ENCODE measurements at regions not wholly inside any gene's neighbourhood (a gene's known extent, or its start where the extent isn't known, plus 50 kb on each side); places are given as distances from the start of the nearest gene placed in this dataset.

- H3K4me1 ChIP-seq (ENCODE audit: control insufficient read depth in 5 of 5, insufficient read depth in 5 of 5, low read length in 5 of 5), result no peaks in the 10 kb centered on the region
- no peak overlapping the region for H3K27ac ChIP-seq (ENCODE audit: low read depth, low read length)
- no peak overlapping the region for H3K4me3 ChIP-seq (ENCODE audit: low read depth in 1 of 5, low read length in 5 of 5)
- H3K27me3 ChIP-seq (ENCODE audit: control insufficient read depth in 5 of 5, insufficient read depth in 4 of 5, low read length in 5 of 5), result no peaks in the 10 kb centered on the region
- H3K9me3 ChIP-seq (ENCODE audit: control insufficient read depth in 5 of 5, low read length in 5 of 5), result peaks cover 0 to 3% (median 0%) of the 10 kb centered on the region in 5 donors
- H3K9ac ChIP-seq (ENCODE audit: low read length in 5 of 5), result no peak overlapping the region
- H3K36me3 ChIP-seq (ENCODE audit: control insufficient read depth in 5 of 5, insufficient read depth in 5 of 5, low read length in 5 of 5), result no peaks in the 10 kb centered on the region
Measured at GRCh38 chr4:142925161-142925560, 79.1 kb upstream of the INPP4B start.

- no peak overlapping the region for H3K9ac ChIP-seq (ENCODE audit: low read length in 5 of 5)
- peaks cover 0 to under 1% (median 0%) of the 10 kb centered on the region in 5 donors for H3K9me3 ChIP-seq (ENCODE audit: control insufficient read depth in 5 of 5, low read length in 5 of 5)
- H3K27ac ChIP-seq (ENCODE audit: low read depth, low read length), result no peak overlapping the region
Measured at GRCh38 chr4:142927721-142928120, 81.6 kb upstream of the INPP4B start.

GRCh38 chr4:142929526-142929925 lies 83.4 kb upstream of the INPP4B start:
- Histone ChIP-seq H3K9ac (ENCODE audit: low read length in 5 of 5) (no peak overlapping the region), H3K36me3 (ENCODE audit: control insufficient read depth in 5 of 5, insufficient read depth in 5 of 5, low read length in 5 of 5) (no peaks in the 10 kb centered on the region), H3K27me3 (ENCODE audit: control insufficient read depth in 5 of 5, insufficient read depth in 4 of 5, low read length in 5 of 5) (no peaks in the 10 kb centered on the region), H3K4me3 (ENCODE audit: low read depth in 1 of 5, low read length in 5 of 5) (no peak overlapping the region), H3K9me3 (ENCODE audit: control insufficient read depth in 5 of 5, low read length in 5 of 5) (no peaks in the 10 kb centered on the region), H3K27ac (ENCODE audit: low read depth, low read length) (no peak overlapping the region), H3K4me1 (ENCODE audit: control insufficient read depth in 5 of 5, insufficient read depth in 5 of 5, low read length in 5 of 5) (no peaks in the 10 kb centered on the region)

More at GRCh38 chr4:142927721-142928120, 81.6 kb upstream of the INPP4B start:
- H3K4me3 ChIP-seq (ENCODE audit: low read depth in 1 of 5, low read length in 5 of 5), result no peak overlapping the region
- H3K4me1 ChIP-seq (ENCODE audit: control insufficient read depth in 5 of 5, insufficient read depth in 5 of 5, low read length in 5 of 5), result no peaks in the 10 kb centered on the region
- H3K27me3 ChIP-seq (ENCODE audit: control insufficient read depth in 5 of 5, insufficient read depth in 4 of 5, low read length in 5 of 5), result no peaks in the 10 kb centered on the region
- H3K36me3 ChIP-seq (ENCODE audit: control insufficient read depth in 5 of 5, insufficient read depth in 5 of 5, low read length in 5 of 5), result no peaks in the 10 kb centered on the region

- no peaks in the 10 kb centered on the region for H3K4me1 ChIP-seq (ENCODE audit: control insufficient read depth in 5 of 5, insufficient read depth in 5 of 5, low read length in 5 of 5)
- no peak overlapping the region for H3K4me3 ChIP-seq (ENCODE audit: low read depth in 1 of 5, low read length in 5 of 5)
- H3K9ac ChIP-seq (ENCODE audit: low read length in 5 of 5), result no peak overlapping the region
- H3K27ac ChIP-seq (ENCODE audit: low read depth, low read length), result no peak overlapping the region
- no peaks in the 10 kb centered on the region for H3K27me3 ChIP-seq (ENCODE audit: control insufficient read depth in 5 of 5, insufficient read depth in 4 of 5, low read length in 5 of 5)
- no peaks in the 10 kb centered on the region for H3K36me3 ChIP-seq (ENCODE audit: control insufficient read depth in 5 of 5, insufficient read depth in 5 of 5, low read length in 5 of 5)
- no peaks in the 10 kb centered on the region for H3K9me3 ChIP-seq (ENCODE audit: control insufficient read depth in 5 of 5, low read length in 5 of 5)
Measured at GRCh38 chr4:142933207-142933606, 87.1 kb upstream of the INPP4B start.

GRCh38 chr4:142940425-142941330 lies 94.6 kb upstream of the INPP4B start:
- Histone ChIP-seq H3K9me3 (ENCODE audit: control insufficient read depth in 5 of 5, low read length in 5 of 5) (no peaks in the 10 kb centered on the region), H3K36me3 (ENCODE audit: control insufficient read depth in 5 of 5, insufficient read depth in 5 of 5, low read length in 5 of 5) (no peaks in the 10 kb centered on the region), H3K27ac (ENCODE audit: low read depth, low read length) (no peak overlapping the region), H3K27me3 (ENCODE audit: control insufficient read depth in 5 of 5, insufficient read depth in 4 of 5, low read length in 5 of 5) (no peaks in the 10 kb centered on the region), H3K4me1 (ENCODE audit: control insufficient read depth in 5 of 5, insufficient read depth in 5 of 5, low read length in 5 of 5) (no peaks in the 10 kb centered on the region), H3K9ac (ENCODE audit: low read length in 5 of 5) (no peak overlapping the region), H3K4me3 (ENCODE audit: low read depth in 1 of 5, low read length in 5 of 5) (no peak overlapping the region)

- Histone ChIP-seq H3K4me3 (ENCODE audit: low read depth in 1 of 5, low read length in 5 of 5) (no peak overlapping the region), H3K4me1 (ENCODE audit: control insufficient read depth in 5 of 5, insufficient read depth in 5 of 5, low read length in 5 of 5) (no peaks in the 10 kb centered on the region), H3K9me3 (ENCODE audit: control insufficient read depth in 5 of 5, low read length in 5 of 5) (peaks cover 0 to 9% (median 3%) of the 10 kb centered on the region in 5 donors), H3K9ac (ENCODE audit: low read length in 5 of 5) (no peak overlapping the region), H3K36me3 (ENCODE audit: control insufficient read depth in 5 of 5, insufficient read depth in 5 of 5, low read length in 5 of 5) (no peaks in the 10 kb centered on the region), H3K27me3 (ENCODE audit: control insufficient read depth in 5 of 5, insufficient read depth in 4 of 5, low read length in 5 of 5) (no peaks in the 10 kb centered on the region), H3K27ac (ENCODE audit: low read depth, low read length) (no peak overlapping the region)
Measured at GRCh38 chr4:142944565-142944964, 98.5 kb upstream of the INPP4B start.

- Histone ChIP-seq H3K27ac (ENCODE audit: low read depth, low read length) (no peak overlapping the region), H3K4me1 (ENCODE audit: control insufficient read depth in 5 of 5, insufficient read depth in 5 of 5, low read length in 5 of 5) (no peaks in the 10 kb centered on the region), H3K9me3 (ENCODE audit: control insufficient read depth in 5 of 5, low read length in 5 of 5) (peaks cover 0 to 8% (median 2%) of the 10 kb centered on the region in 5 donors), H3K27me3 (ENCODE audit: control insufficient read depth in 5 of 5, insufficient read depth in 4 of 5, low read length in 5 of 5) (no peaks in the 10 kb centered on the region), H3K4me3 (ENCODE audit: low read depth in 1 of 5, low read length in 5 of 5) (no peak overlapping the region), H3K36me3 (ENCODE audit: control insufficient read depth in 5 of 5, insufficient read depth in 5 of 5, low read length in 5 of 5) (no peaks in the 10 kb centered on the region), H3K9ac (ENCODE audit: low read length in 5 of 5) (no peak overlapping the region)
Measured at GRCh38 chr4:142952821-142953580, 106.9 kb upstream of the INPP4B start.

- Histone ChIP-seq H3K27me3 (ENCODE audit: control insufficient read depth in 5 of 5, insufficient read depth in 4 of 5, low read length in 5 of 5) (no peaks in the 10 kb centered on the region), H3K4me1 (ENCODE audit: control insufficient read depth in 5 of 5, insufficient read depth in 5 of 5, low read length in 5 of 5) (no peaks in the 10 kb centered on the region), H3K27ac (ENCODE audit: low read depth, low read length) (no peak overlapping the region), H3K4me3 (ENCODE audit: low read depth in 1 of 5, low read length in 5 of 5) (no peak overlapping the region), H3K9ac (ENCODE audit: low read length in 5 of 5) (no peak overlapping the region), H3K36me3 (ENCODE audit: control insufficient read depth in 5 of 5, insufficient read depth in 5 of 5, low read length in 5 of 5) (no peaks in the 10 kb centered on the region), H3K9me3 (ENCODE audit: control insufficient read depth in 5 of 5, low read length in 5 of 5) (peaks cover 0 to 5% (median 2%) of the 10 kb centered on the region in 5 donors)
Measured at GRCh38 chr4:142954415-142954814, 108.3 kb upstream of the INPP4B start.

- Histone ChIP-seq H3K36me3 (ENCODE audit: control insufficient read depth in 5 of 5, insufficient read depth in 5 of 5, low read length in 5 of 5) (no peaks in the 10 kb centered on the region), H3K27ac (ENCODE audit: low read depth, low read length) (no peak overlapping the region), H3K9me3 (ENCODE audit: control insufficient read depth in 5 of 5, low read length in 5 of 5) (peaks cover 0 to 5% (median 2%) of the 10 kb centered on the region in 5 donors), H3K9ac (ENCODE audit: low read length in 5 of 5) (no peak overlapping the region), H3K4me3 (ENCODE audit: low read depth in 1 of 5, low read length in 5 of 5) (no peak overlapping the region), H3K4me1 (ENCODE audit: control insufficient read depth in 5 of 5, insufficient read depth in 5 of 5, low read length in 5 of 5) (no peaks in the 10 kb centered on the region), H3K27me3 (ENCODE audit: control insufficient read depth in 5 of 5, insufficient read depth in 4 of 5, low read length in 5 of 5) (no peaks in the 10 kb centered on the region)
Measured at GRCh38 chr4:142955501-142955900, 109.4 kb upstream of the INPP4B start.

GRCh38 chr4:142959173-142959572 lies 113.1 kb upstream of the INPP4B start:
- Histone ChIP-seq H3K27me3 (ENCODE audit: control insufficient read depth in 5 of 5, insufficient read depth in 4 of 5, low read length in 5 of 5) (no peaks in the 10 kb centered on the region), H3K27ac (ENCODE audit: low read depth, low read length) (no peak overlapping the region), H3K4me1 (ENCODE audit: control insufficient read depth in 5 of 5, insufficient read depth in 5 of 5, low read length in 5 of 5) (no peaks in the 10 kb centered on the region), H3K4me3 (ENCODE audit: low read depth in 1 of 5, low read length in 5 of 5) (no peak overlapping the region), H3K36me3 (ENCODE audit: control insufficient read depth in 5 of 5, insufficient read depth in 5 of 5, low read length in 5 of 5) (no peaks in the 10 kb centered on the region), H3K9ac (ENCODE audit: low read length in 5 of 5) (no peak overlapping the region), H3K9me3 (ENCODE audit: control insufficient read depth in 5 of 5, low read length in 5 of 5) (peaks cover 0 to 5% (median 2%) of the 10 kb centered on the region in 5 donors)

Data from subcutaneous abdominal adipose tissue (tissue), 5 donors.